MM.1S (cell line): ENCODE measurements at regions not wholly inside any gene's neighbourhood (a gene's known extent, or its start where the extent isn't known, plus 50 kb on each side); places are given as distances from the start of the nearest gene placed in this dataset.

Source experiments
- DNase-seq: peaks from one replicate; pipeline ENCODE4 v3.0.0-alpha.2; 2015
- H2AFZ ChIP-seq: fragments of 300-600 bp; sonication (generic); 2 replicates; pipeline ENCODE4 v1.6.0; 2016; ENCODE audit warnings: antibody characterized with exemption, low read length
- H3F3A ChIP-seq: fragments of 300-600 bp; sonication (generic); 2 replicates; pipeline ENCODE4 v1.6.1; 2016; ENCODE audit warnings: mild to moderate bottlenecking, antibody characterized with exemption, low read length, moderate library complexity, mixed read lengths; ENCODE audit not compliant: insufficient read depth
- H3K27ac ChIP-seq: fragments of 300-600 bp; sonication (generic); 2 replicates; pipeline ENCODE4 v1.5.1; 2016; ENCODE audit warnings: mild to moderate bottlenecking, low read length
- H3K27me3 ChIP-seq: fragments of 300-600 bp; sonication (generic); replicated peaks from 2 replicates; pipeline ENCODE4 v1.6.0; 2016; ENCODE audit warnings: low read length; ENCODE audit not compliant: insufficient read depth
- H3K36me3 ChIP-seq: fragments of 300-600 bp; sonication (generic); replicated peaks from 2 replicates; pipeline ENCODE4 v1.6.1; 2016; ENCODE audit warnings: mild to moderate bottlenecking, low read length, mixed read lengths; ENCODE audit not compliant: insufficient read depth
- H3K4me1 ChIP-seq: fragments of 300-600 bp; sonication (generic); 2 replicates; pipeline ENCODE4 v1.6.1; 2016; ENCODE audit warnings: low read length, mixed read lengths
- H3K4me2 ChIP-seq: fragments of 300-600 bp; sonication (generic); 2 replicates; pipeline ENCODE4 v1.6.0; 2016; ENCODE audit warnings: low read depth, low read length
- H3K4me3 ChIP-seq: fragments of 300-600 bp; sonication (generic); 2 replicates; pipeline ENCODE4 v1.5.1; 2016; ENCODE audit warnings: low read length, mixed read lengths
- H3K79me2 ChIP-seq: fragments of 300-600 bp; sonication (generic); 2 replicates; pipeline ENCODE4 v1.6.1; 2016; ENCODE audit warnings: mixed run types, low read length, mixed read lengths
- H3K9ac ChIP-seq: fragments of 300-600 bp; sonication (generic); 2 replicates; pipeline ENCODE4 v1.6.1; 2016; ENCODE audit warnings: low read length, mixed read lengths
- H3K9me2 ChIP-seq: fragments of 300-600 bp; sonication (generic); replicated peaks from 2 replicates; pipeline ENCODE4 v1.6.1; 2016; ENCODE audit warnings: mild to moderate bottlenecking, low read length, mixed read lengths; ENCODE audit not compliant: insufficient read depth
- H3K9me3 ChIP-seq: fragments of 300-600 bp; sonication (generic); replicated peaks from 2 replicates; pipeline ENCODE4 v1.6.1; 2016; ENCODE audit warnings: mild to moderate bottlenecking, low read length, mixed read lengths; ENCODE audit not compliant: insufficient read depth
- H4K20me1 ChIP-seq: fragments of 300-600 bp; sonication (generic); 2 replicates; pipeline ENCODE4 v1.6.1; 2016; ENCODE audit warnings: mild to moderate bottlenecking, low read length, moderate library complexity, mixed read lengths; ENCODE audit not compliant: insufficient read depth
- CTCF ChIP-seq: fragments of 300-600 bp; sonication (generic); IDR thresholded peaks from 2 replicates; pipeline ENCODE4 v1.5.1; 2016; ENCODE audit warnings: antibody characterized with exemption, low read length, mixed read lengths
- EZH2 ChIP-seq: fragments of 300-600 bp; sonication (generic); optimal IDR thresholded peaks from 2 replicates; pipeline ENCODE3; 2017; ENCODE audit warnings: low read depth, mild to moderate bottlenecking, antibody characterized with exemption, low read length, mixed read lengths
- EZH2phosphoT487 ChIP-seq: fragments of 300-600 bp; sonication (generic); IDR thresholded peaks from 2 replicates; pipeline ENCODE4 v1.6.1; 2018; ENCODE audit warnings: antibody characterized with exemption, low read length

GRCh38 chr19:27729332-27729731 is 1483.6 kb downstream of the UQCRFS1 start:
- H3K9me2 ChIP-seq: no peaks in the 10 kb centered on the region
- H3K4me3 ChIP-seq: no peak overlapping the region
- TF ChIP-seq CTCF (no peak), EZH2 (no peak), EZH2phosphoT487 (no peak)
- H3K9ac ChIP-seq: no peak overlapping the region
- no peak overlapping the region for H3K27ac ChIP-seq
- H4K20me1 ChIP-seq: no peaks in the 10 kb centered on the region
- no peaks in the 10 kb centered on the region for H3K36me3 ChIP-seq
- no peaks in the 10 kb centered on the region for H3K4me1 ChIP-seq
- no peaks in the 10 kb centered on the region for H3K27me3 ChIP-seq
- no peaks in the 10 kb centered on the region for H3F3A ChIP-seq
- no peak overlapping the region for H3K4me2 ChIP-seq
- no peak overlapping the region for H2AFZ ChIP-seq
- H3K9me3 ChIP-seq: no peaks in the 10 kb centered on the region
- no peak for DNase-seq
- no peaks in the 10 kb centered on the region for H3K79me2 ChIP-seq

GRCh38 chr19:27722625-27723024 is 1490.3 kb downstream of the UQCRFS1 start:
- no peak overlapping the region for H3K4me2 ChIP-seq
- H3K9me2 ChIP-seq: no peaks in the 10 kb centered on the region
- H3K27me3 ChIP-seq: no peaks in the 10 kb centered on the region
- H3F3A ChIP-seq: no peaks in the 10 kb centered on the region
- no peaks in the 10 kb centered on the region for H4K20me1 ChIP-seq
- H3K36me3 ChIP-seq: no peaks in the 10 kb centered on the region
- H3K79me2 ChIP-seq: no peaks in the 10 kb centered on the region
- H2AFZ ChIP-seq: no peak overlapping the region
- H3K27ac ChIP-seq: no peak overlapping the region
- TF ChIP-seq CTCF (no peak), EZH2phosphoT487 (no peak), EZH2 (no peak)
- H3K4me1 ChIP-seq: no peaks in the 10 kb centered on the region
- H3K9ac ChIP-seq: no peak overlapping the region
- H3K4me3 ChIP-seq: no peak overlapping the region
- DNase-seq: no peak
- H3K9me3 ChIP-seq: no peaks in the 10 kb centered on the region

DNA sequence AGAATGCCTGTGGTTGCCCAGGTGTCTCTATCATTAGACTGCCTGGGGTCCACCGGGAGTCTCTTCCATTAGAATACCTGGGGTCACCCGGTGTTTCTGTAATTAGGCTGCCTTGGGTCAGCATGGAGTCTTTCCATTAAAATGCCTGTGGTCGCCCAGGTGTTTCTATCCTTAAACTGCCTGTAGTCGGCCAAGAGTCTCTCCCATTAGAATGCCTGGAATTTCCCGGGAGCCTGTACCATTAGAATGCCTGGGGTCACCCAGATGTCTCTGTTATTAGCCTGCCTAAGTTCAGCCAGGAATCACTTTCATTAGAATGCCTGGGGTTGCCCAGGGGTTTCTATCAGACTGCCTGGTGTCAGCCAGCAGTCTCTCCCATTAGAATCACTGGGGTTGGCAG is 1492.8 kb downstream of the UQCRFS1 start:
- no peaks in the 10 kb centered on the region for H3K36me3 ChIP-seq

More for the DNA sequence above, 1492.8 kb downstream of the UQCRFS1 start:
- no peaks in the 10 kb centered on the region for H3K9me3 ChIP-seq
- H3K4me1 ChIP-seq: no peaks in the 10 kb centered on the region
- no peak overlapping the region for H3K4me2 ChIP-seq
- TF ChIP-seq EZH2 (no peak), CTCF (no peak), EZH2phosphoT487 (no peak)
- no peaks in the 10 kb centered on the region for H3F3A ChIP-seq
- H3K27me3 ChIP-seq: no peaks in the 10 kb centered on the region
- no peaks in the 10 kb centered on the region for H3K9me2 ChIP-seq
- H3K9ac ChIP-seq: no peak overlapping the region
- no peak overlapping the region for H3K27ac ChIP-seq
- no peak overlapping the region for H2AFZ ChIP-seq
- H3K4me3 ChIP-seq: no peak overlapping the region
- H3K79me2 ChIP-seq: no peaks in the 10 kb centered on the region
- H4K20me1 ChIP-seq: no peaks in the 10 kb centered on the region
- no peak for DNase-seq
